Left ventricle myocardium inferior (tissue), 1 donor: ENCODE measurements at regions not wholly inside any gene's neighbourhood (a gene's known extent, or its start where the extent isn't known, plus 50 kb on each side); places are given as distances from the start of the nearest gene placed in this dataset.

Experiments used
- DNase-seq: peaks from one replicate; pipeline ENCODE4 v3.0.0-alpha.2; 2020
- H3K27ac ChIP-seq: fragments of 200-600 bp; replicated peaks from 2 replicates; pipeline ENCODE4 v1.8.0; 2021
- H3K27me3 ChIP-seq: fragments of 200-600 bp; 2 replicates; pipeline ENCODE4 v1.8.0; 2021; ENCODE audit warnings: low read depth
- H3K36me3 ChIP-seq: fragments of 200-600 bp; 2 replicates; pipeline ENCODE4 v1.8.0; 2021
- H3K4me1 ChIP-seq: fragments of 200-600 bp; 2 replicates; pipeline ENCODE4 v1.8.0; 2021
- H3K4me3 ChIP-seq: fragments of 200-600 bp; 2 replicates; pipeline ENCODE4 v1.8.0; 2021; ENCODE audit warnings: mild to moderate bottlenecking, moderate library complexity
- H3K9me3 ChIP-seq: fragments of 200-600 bp; replicated peaks from 2 replicates; pipeline ENCODE4 v1.8.0; 2021
- intact Hi-C: fragments of 100-400 bp; cut with micrococcal nuclease; formaldehyde crosslinking; loops from one replicate; pipeline ENCODE4 v1.11.0; 2022
- TF ChIP-seq, protein P1 (sequence below): fragments of 200-600 bp; IDR thresholded peaks from 2 replicates; pipeline ENCODE4 v1.8.0; 2021; ENCODE audit warnings: antibody characterized with exemption, mild to moderate bottlenecking, borderline replicate concordance
- donor health status: DM: no; HTN: yes; CAD: no; lungs with severe emphysema.

DNA sequence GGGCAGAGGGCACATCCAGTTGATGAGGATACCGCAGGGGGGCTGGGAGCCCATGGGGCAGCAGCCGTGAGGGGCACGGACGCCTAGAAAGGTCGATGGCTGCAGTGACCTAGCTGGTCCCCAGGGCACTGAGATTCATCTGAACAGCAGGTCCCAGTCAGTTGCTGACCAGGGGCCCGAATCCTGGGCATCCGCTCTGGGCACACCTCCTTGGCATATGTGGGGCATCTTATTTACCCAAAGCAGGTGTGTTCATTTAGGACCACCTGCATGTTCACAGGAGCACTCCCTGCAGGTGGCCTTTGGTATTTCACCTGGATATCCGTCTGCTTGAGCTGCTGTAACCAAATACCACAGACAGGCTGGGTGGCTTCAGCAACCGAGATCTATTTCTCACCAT lies 72.0 kb upstream of the ODC1 start:
- Histone ChIP-seq H3K36me3 (no peaks in the 10 kb centered on the region), H3K27ac (no peak overlapping the region), H3K4me3 (no peak overlapping the region), H3K27me3 (no peaks in the 10 kb centered on the region), H3K9me3 (peaks cover 27% of the 10 kb centered on the region), H3K4me1 (no peaks in the 10 kb centered on the region)
- TF ChIP-seq, protein P1, sequence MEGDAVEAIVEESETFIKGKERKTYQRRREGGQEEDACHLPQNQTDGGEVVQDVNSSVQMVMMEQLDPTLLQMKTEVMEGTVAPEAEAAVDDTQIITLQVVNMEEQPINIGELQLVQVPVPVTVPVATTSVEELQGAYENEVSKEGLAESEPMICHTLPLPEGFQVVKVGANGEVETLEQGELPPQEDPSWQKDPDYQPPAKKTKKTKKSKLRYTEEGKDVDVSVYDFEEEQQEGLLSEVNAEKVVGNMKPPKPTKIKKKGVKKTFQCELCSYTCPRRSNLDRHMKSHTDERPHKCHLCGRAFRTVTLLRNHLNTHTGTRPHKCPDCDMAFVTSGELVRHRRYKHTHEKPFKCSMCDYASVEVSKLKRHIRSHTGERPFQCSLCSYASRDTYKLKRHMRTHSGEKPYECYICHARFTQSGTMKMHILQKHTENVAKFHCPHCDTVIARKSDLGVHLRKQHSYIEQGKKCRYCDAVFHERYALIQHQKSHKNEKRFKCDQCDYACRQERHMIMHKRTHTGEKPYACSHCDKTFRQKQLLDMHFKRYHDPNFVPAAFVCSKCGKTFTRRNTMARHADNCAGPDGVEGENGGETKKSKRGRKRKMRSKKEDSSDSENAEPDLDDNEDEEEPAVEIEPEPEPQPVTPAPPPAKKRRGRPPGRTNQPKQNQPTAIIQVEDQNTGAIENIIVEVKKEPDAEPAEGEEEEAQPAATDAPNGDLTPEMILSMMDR, result no peak
- intact Hi-C loops, result no loop called here
- no peak for DNase-seq

DNA sequence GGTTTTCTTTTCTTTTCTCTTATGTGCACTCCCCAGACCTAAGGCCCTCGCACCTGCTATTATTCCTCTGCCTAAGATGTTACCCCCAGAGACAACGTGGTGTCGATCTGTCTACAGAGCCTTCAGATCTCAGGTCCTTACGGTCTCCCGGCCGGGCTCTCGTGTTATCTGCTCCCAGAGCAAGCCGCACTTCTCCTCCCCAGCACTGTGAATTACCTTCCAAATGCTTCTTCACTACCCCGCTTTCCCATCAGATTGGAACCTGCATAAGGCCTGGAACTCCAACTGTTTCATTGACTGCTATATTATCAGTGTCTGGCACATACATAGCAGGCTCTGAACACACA lies 71.2 kb upstream of the ODC1 start:
- H3K4me1 ChIP-seq, result no peaks in the 10 kb centered on the region
- H3K27me3 ChIP-seq, result no peaks in the 10 kb centered on the region
- peaks cover 35% of the 10 kb centered on the region for H3K9me3 ChIP-seq
- H3K4me3 ChIP-seq, result no peak overlapping the region
- H3K27ac ChIP-seq, result no peak overlapping the region
- intact Hi-C loops, result no loop called here
- TF ChIP-seq, protein P1, result no peak
- no peak for DNase-seq
- H3K36me3 ChIP-seq, result no peaks in the 10 kb centered on the region

DNA sequence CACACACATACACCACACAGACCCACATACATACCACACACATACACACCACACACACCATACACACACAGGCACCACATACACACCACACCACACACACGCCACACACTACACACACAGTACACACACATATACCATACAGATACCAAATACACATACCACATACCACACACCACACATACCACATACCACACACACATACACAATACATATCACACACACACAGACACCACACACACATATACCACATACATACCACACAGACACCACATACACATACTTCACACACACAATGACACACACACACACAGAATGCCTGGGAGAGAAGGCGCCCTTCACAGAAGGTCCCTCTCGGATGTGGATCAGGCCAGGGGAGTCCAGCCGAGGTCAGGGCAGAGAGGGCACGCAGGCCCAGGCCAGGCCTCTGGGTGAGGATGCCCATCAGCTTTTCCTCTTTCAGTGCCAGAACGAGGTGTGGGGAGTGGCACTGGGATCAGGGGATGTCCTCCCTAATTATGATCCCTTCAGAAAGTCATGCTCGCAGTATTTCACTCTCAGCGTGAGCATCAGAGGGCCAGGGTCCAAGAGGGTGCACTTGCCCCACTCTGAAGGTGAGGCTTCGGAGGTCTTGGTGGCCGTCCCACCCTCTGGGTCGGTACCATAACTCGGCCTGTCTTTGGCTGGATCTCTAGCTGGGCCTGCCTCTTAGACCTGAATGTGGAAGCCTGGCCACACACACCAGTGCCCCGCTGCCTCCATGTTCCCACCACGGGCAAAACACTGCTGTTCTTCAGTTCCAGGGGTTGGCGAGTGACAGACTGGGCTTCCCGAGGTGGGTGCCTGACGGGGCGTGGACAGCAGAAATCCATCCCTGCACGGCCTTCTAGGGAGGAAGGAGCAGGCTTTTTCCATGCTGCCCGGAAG lies 70.6 kb upstream of the ODC1 start:
- H3K36me3 ChIP-seq, result no peaks in the 10 kb centered on the region
- peaks cover 5% of the 10 kb centered on the region for H3K4me1 ChIP-seq
- DNase-seq, result no peak
- H3K27me3 ChIP-seq, result no peaks in the 10 kb centered on the region
- TF ChIP-seq, protein P1, result no peak
- no peak overlapping the region for H3K27ac ChIP-seq
- intact Hi-C loops, result no loop called here
- no peak overlapping the region for H3K4me3 ChIP-seq
- H3K9me3 ChIP-seq, result peaks cover 38% of the 10 kb centered on the region

DNA sequence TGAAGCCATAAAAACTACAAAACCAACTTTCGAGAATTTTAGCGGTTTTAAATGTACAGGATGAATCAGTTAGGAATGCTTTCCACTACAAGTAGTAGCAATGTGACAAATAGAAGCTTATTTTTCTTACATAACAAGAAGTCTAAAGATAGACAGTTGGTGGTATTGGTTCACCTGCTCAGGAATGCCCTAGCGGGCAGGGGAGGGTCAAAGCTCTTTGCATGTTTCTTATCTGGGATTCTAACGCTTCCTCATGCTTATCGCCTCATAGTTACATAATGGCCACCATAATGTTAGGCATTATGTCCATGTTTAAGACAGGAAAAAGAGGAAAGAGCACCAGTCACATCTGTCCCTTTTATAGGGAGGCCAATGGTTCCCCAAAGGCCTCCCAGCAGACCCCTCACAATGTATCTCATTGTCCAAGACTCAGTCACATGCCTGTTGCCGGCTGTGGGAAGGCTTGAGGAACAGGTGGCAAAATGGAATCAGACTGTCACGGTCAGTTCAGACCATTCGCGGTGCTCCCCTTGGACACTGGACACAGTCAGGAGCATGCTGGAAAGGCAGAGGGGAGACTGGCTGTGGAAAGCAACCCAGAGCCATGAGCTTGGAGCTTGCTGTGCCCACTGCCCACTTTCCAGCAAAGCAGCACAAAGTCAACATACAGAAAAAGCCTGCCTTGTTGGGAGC lies 69.4 kb upstream of the ODC1 start:
- DNase-seq, result no peak
- no peak overlapping the region for H3K4me3 ChIP-seq
- TF ChIP-seq, protein P1, result no peak
- intact Hi-C loops, result no loop called here
- H3K27ac ChIP-seq, result no peak overlapping the region
- H3K36me3 ChIP-seq, result no peaks in the 10 kb centered on the region
- peaks cover 38% of the 10 kb centered on the region for H3K9me3 ChIP-seq
- peaks cover 5% of the 10 kb centered on the region for H3K4me1 ChIP-seq
- H3K27me3 ChIP-seq, result no peaks in the 10 kb centered on the region

DNA sequence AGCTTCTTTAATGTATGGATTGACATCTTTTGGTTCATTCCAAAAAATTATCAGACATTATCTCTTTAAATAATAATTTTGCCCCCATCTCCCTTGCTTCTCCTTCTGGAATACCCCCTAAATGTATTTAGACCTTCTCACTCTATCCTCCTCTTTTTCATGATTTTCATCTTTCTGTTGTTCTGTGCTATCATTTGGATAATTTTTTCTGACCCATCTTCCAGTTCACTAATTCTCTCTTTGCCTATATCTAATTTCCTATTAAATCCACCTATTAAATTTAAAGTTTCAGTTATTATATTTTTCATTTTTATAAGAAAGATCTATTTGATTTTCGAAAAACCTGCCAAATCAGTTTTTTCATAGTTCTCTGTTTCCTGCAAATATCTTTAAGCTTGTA lies 67.8 kb upstream of the ODC1 start:
- H3K9me3 ChIP-seq, result peaks cover 38% of the 10 kb centered on the region
- H3K36me3 ChIP-seq, result no peaks in the 10 kb centered on the region
- H3K4me3 ChIP-seq, result no peak overlapping the region
- DNase-seq, result no peak
- H3K4me1 ChIP-seq, result peaks cover 5% of the 10 kb centered on the region
- TF ChIP-seq, protein P1, result no peak
- no peaks in the 10 kb centered on the region for H3K27me3 ChIP-seq
- intact Hi-C loops, result no loop called here
- H3K27ac ChIP-seq, result no peak overlapping the region
